Body of pancreas (tissue), 4 donors: ENCODE measurements at regions not wholly inside any gene's neighbourhood (a gene's known extent, or its start where the extent isn't known, plus 50 kb on each side); places are given as distances from the start of the nearest gene placed in this dataset.

Experiments used
- CTCF ChIP-seq, 7 experiments: fragments of 450-650 bp in 4 of 7; fragments of 200-600 bp in 3 of 7; sonication (generic) in 3 of 7; IDR thresholded peaks; one replicate each; pipeline ENCODE4 v1.5.1; 2016 to 2019; ENCODE audit warnings: antibody characterized with exemption in 7 of 7
- POLR2A ChIP-seq, 3 donors: fragments of 450-650 bp; IDR thresholded peaks; one replicate each; pipeline ENCODE4 v1.6.1; 2016; ENCODE audit warnings: antibody characterized with exemption in 3 of 3, mild to moderate bottlenecking in 2 of 3

- TF ChIP-seq CTCF (IDR thresholded peaks at IDR 0.05) (no peak), POLR2A (IDR thresholded peaks at IDR 0.05) (no peak)
Observed at GRCh38 chr6:109263873-109264700, 118.2 kb downstream of the CD164 start.
